ENCODE measurements at regions not wholly inside any gene's neighbourhood (a gene's known extent, or its start where the extent isn't known, plus 50 kb on each side); places are given as distances from the start of the nearest gene placed in this dataset.

DNA sequence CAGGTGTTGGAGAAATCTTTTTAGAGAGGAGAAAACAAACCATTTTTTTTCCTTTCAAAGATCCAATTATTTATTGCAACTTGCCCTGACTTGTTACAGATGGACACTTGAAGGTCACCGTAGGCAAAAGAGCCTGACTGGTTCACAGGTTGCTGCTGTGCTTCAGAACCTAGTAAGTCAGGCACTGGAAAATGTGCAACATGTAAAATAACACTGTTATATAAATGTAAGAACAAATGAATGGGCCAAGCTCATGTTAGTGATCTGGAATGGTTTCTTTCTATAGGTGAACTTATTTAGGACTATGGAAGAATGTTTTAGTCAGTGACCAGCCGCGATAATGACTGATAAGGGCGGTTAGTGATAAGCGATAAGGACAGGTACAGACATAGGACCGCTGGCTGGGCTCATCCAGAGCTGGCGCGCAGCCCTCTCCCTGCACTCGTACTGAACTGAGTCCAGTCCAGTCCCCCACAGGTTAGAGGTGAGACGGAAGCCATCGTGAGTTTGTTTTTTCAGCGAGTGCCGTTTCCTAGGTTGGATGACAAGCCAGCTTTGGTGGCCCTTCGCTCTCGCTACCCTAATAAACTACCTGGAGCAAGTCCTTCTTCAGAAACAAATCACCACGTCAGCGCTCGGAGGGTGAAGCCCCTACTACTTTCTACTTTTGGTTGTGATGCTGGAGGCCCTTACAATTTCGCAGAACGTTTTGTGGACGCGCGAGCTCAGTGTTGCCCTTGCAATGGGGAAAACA is 94.4 kb upstream of the PRDM1 start:
- no peak for DNase-seq (ENCODE audit: low spot score)

DNA sequence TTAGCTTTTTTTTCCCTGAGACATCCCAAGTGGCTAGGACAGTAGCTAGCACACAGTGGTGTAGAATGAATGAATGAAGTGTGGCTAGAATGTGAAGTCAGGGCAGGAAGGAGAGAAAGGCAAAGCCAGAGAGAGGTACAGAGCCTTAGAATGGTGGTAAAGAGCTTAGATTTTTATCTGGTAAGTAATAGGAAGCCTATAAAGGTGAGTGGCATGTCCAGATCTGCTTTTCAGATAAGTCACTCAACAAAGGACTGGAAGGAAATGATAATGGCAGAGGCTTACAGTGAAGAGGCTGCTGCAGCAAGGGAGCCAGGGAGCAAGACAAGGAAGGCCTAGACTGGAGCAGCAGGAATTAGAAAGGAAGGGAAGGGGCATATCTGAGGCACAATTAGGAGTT is 96.0 kb upstream of the PRDM1 start:
- DNase-seq (ENCODE audit: low spot score), result no peak

DNA sequence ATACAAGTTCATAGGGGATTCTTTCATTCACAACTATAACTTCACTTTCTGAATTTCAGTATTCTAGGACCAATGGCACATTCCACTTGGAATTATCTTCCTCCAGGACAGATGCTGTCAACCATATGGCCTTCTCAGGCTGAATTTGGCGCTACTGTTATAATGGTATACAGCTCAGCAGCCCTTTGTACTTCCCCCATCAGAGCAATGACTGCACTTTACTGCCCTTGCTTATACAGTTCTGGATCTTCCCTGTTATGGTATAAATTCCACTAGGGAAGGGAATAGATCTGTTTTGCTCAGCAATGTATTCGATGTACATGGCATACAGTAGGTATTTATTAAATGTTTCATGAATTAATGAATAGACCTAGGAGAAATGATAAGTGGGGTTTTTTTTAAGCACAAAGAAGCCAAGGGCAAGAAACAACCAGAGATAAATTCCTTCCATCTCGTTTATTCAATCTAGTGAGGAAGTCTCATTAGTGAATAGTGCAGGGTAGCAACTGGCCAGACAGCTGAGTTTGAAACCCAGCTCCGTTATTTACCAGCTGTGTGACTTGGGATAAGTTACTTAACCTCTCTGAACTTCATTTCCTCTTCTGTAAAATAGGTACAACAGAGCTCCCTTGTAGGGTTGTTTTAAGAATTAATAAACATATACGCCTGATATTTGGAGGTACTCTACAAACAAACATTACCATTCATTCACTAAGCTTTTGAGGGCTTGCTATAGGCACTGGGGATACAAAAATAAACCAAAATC is 97.1 kb upstream of the PRDM1 start:
- no peak for DNase-seq (ENCODE audit: low spot score)

DNA sequence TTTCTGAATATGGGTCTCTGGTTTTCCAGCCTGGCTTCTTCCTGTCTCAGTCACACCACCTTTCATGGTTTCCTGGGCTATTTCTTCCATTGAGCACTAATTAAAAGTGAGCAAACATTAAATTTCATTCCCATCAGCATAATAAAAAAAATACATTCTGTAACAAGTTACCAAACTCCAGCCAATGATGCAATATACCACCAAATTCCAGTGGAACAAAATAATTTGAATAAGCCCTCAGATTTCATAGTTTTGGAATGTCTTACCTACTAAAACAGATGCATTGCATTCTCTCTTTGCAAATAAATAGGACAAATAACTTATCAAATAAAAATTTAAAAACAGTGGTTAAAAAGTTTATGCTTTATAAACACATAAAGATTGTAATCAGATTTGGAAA is 97.8 kb upstream of the PRDM1 start:
- DNase-seq (ENCODE audit: low spot score), result no peak

DNA sequence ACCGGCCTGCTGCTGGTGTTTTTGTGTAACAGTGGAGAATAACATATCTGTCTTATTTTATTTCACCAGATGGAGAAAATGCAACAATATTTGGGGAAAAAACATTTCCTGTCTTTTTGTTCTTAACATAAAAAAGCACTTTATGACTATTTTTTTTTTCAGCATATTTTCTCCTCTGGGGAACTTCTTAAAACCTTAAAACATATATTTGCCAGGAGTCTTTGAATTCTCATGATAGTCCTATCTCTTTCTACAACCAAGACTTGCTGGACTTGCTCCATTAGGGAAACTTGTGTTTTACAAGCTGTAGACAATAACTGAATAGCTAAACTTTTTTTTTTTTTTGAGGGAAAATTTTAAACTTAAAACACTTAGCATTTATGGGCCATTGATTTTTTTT is 98.6 kb upstream of the PRDM1 start:
- DNase-seq (ENCODE audit: low spot score), result no peak

DNA sequence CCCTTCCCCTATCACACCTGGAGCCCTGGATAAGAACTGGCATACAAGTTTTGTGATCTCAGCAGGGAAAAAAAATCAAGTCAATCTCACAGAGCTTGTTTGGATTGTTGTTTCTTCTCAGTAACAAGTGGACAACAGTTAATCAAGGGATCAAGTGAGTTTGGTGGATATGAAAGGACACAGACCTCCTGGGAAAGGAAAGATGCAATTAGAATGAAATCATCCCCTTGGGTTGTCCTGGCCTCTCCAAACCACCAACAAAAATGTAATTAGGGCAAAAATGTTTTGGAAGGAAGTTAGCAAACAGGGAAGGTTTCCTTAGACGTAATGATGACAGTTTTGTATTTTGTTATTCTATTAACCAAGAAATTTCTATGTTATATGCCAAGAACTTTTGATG is 99.1 kb upstream of the PRDM1 start:
- DNase-seq (ENCODE audit: low spot score), result no peak

DNA sequence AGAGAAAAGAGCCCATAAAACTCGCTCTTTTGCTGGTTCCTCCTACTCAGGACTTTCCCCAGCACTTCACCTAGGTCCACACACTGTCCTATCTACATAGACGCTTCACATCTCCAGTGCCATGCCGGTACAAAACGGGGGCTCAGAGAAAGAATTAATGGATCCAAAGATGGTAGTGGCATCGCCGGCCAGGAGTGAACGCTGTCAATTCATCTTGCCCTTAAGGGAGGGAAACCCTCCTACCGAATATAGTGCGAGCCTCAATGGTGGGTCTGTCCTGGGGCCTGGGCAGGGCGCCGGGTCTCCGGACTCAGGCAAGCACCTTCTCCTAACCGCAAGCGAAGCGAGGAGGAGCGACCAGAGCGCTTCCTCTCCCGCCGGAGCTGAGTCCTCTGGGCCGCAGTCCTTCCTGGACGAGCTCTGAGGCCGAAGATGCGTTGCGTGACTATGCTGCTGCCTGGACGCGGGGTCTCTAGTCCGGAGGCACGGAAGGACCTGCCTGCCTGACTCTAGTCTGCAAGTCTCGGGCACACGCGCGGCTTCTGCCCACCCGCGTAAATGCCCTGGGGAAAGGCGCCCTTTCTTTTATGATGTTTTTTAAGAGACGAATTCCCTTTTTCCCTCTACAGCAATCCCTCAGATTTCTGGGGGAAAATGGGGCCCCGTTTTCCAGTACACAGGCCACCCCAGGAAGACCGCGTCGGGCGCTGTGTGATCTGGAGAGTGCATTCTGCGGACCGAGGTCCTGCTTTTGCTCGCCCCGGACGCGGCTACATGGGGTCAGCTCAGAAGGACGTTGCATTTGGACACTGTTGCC is 100.1 kb upstream of the PRDM1 start:
- no peak for DNase-seq (ENCODE audit: low spot score)

DNA sequence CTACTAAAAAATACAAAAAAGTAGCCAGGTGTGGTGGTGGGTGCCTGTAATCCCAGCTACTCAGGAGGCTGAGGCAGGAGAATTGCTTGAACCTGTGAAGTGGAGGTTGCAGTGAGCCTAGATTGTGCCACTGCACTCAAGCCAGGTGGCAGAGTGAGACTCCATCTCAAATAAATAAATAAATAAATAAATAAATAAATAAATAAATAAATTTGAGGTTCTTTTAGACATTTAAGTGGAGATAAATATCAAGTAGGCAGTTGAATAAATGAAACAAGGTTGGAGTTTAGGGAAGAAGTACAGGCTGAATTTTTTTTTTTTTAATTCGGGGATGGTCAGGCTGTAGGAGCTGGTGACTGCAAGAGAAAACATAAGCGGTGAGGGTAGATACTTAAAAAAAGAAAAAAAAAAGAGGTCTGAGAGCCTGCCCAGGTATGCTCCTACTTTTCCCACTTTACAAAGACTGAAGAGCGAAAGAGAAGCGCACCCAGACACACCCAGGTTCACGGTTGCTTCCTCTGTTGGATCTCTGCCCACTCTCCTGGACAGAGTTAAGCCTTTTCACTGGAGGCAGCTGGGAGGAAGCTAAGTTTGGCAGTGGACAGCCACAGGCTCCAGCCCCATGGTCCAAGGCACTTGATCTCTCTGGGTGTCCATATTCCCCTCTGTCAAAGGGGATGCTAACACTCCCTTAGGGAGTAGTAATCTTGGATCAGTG is 100.9 kb upstream of the PRDM1 start:
- DNase-seq (ENCODE audit: low spot score), result no peak

DNA sequence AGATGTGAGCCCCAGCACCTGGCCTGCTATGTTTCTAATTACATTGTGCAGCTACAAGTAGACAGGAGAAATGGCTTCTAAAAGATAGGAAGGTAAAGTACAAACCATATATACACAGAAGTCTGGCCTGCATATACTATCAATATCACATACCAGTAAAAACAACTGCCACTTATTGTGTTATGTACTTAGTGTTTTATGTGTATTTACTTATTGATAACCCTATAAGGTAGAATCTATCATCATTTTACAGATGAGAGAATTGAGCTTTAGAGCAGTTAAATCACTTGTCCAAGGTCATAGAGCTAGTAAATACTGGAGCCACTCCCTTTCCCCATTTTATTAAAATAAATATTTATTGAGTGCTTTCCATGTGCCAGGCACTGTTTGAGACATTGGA is 102.4 kb upstream of the PRDM1 start:
- DNase-seq (ENCODE audit: low spot score), result no peak

DNA sequence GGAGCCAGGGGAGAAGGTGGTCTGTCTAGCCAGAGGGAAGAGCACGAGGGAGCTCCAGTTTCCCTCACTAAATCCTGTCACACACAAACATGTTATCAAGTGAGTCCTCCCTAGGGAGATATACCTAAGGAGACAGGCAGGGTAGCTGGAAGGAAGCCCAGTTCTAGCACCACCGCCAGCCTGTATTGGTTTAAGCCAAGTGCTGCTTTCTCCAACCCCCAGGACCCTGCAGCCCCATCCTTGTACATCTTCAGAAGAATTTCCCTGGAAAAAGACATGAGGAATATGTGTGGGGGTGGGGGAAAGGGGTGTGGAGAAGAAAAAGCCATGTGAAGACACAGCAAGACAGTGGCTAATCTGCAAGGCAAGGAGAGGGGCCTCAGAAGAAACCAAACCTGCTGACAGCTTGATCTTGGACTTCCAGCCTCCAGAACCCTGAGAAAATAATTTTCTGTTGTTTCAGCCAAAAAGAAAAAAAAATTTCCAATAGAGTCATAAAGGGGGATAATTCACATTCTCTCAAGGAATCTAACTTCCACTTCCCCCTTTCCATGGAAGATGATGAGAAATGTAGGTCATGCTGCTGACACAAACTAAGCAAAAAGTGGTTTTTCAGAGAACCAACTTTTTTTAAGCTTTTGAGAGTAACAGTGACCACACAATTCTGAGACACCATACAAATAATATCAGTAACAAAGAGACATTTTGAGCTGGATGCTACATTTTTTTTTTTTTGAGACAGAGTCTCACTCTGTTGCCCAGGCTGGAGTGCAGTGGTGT is 103.2 kb upstream of the PRDM1 start:
- no peak for DNase-seq (ENCODE audit: low spot score)

DNA sequence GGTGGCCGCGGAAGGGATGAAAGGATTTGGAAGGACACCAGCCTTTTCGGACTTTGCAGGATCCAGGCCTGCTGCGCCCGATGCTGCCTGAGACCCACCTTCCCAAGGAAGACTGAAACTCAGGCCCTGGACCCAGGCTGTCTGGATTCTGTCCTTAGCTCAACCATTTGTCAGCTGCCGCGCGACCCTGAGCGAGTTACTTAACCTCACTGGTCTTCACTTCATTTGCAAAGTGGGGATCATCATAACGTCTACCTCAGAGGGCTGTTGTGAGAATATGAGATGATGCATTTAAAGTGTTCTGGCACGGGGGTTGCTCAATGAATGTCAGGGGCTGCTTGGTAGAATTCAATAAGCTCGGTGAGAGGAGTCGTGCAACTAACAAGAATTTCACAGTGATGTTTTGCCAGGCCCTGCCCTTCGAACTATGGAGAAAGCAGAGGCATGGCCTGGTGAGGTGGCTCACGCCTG is 104.2 kb upstream of the PRDM1 start:
- no peak for DNase-seq (ENCODE audit: low spot score)

DNA sequence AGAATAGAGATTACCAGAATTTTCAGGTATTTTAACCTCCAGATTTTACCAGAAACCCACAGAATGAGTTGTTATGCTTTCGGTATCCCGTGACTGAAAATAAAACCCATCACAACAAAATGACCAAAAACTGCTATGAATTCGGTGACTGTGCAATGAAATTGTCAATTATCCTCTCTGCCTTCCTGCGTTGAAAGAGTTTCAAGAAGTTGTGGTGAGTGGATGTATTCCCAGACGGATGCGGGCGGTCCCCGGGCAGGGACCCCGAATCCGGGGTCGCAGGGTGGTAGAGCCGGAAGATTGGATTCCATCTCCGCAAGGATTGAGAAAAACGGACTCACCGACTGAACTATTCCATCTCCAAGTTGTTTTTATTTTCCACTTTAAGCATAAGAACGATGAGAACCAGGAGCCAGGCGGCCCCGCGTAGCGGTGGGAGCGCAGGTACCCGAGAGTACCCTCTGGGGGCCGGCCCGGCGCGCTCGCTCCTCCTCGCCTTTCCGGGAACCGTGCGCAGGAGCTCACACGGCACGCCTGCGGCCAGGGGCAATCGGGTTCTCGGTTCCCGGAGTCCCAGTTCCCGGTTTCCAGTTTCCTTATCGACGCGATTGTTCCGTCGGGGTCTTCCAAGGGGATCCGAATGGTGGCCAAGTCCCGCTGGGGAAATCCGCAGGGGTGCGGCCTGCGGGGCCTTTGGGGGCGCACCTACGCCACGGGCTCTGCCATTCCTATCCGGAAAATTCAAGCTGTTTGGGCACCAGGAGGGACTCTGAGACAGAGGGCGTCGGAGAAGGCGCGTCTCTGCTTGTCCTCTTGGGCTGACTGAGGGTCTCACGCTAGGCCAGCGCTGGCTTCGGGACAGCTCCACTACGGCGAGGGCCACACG is 104.9 kb upstream of the PRDM1 start:
- DNase-seq (ENCODE audit: low spot score), result no peak

DNA sequence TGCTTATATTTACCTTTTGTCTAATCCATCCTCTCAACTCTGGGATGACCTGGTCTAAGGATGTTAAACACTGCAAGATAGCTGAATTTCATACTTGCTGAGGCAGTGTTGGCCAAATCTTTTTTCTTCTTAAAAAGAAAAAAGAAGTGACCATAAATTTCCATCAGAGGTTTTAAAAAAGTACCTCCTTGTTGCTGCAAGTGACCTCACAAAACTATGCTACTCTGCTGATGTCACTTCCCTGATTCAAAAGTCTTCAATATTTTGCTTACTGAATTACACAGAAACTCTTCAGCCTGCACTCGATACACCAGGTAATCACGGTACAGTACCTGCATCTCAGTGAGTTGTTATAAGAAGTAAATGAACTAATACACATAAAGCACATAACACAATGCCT is 107.2 kb upstream of the PRDM1 start:
- DNase-seq (ENCODE audit: low spot score), result no peak

DNA sequence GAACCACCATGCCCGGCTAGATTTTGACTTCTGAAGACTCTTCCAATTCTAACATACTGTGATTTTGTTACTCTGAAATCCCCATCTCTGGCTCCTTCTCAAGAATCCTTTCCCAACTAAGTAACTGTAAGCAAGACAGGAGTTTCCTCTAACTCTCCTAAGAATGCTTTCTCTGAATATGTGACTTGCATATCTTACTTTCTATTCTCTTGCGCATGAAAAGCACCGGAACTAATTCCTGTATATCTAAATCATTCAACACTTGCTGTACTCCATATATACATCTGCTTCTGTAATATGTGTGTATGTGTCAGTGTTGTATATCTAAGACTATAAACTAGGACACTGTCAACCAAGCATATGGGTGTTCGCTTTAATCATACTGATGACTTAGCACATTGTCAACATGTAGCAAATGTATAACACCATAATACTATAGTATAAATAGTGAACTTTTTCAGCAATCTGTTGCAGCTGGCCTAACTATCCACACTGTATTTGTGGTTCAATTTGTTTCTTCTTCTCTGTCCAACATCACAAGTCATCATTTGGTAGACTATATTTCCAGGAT is 108.1 kb upstream of the PRDM1 start:
- no peak for DNase-seq (ENCODE audit: low spot score)

DNA sequence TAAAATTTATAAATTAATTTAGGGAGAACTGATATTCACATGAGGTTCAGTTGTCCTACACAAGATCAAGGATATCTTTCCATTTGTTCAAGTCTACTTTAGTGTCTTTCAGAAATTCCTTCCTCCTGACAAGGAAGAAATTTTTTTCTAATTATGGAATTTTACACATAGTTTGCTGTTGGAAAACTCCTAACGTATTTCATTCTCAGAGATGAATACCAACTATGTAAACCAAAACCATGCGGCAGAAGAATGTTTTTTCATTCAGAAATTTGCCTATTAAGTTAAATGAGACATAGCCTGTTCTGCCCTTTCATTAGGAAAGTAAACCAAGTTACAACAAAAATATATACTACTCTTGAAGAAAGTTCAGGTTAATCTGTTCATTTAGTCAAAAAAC is 111.2 kb upstream of the PRDM1 start:
- DNase-seq (ENCODE audit: low spot score), result no peak

DNA sequence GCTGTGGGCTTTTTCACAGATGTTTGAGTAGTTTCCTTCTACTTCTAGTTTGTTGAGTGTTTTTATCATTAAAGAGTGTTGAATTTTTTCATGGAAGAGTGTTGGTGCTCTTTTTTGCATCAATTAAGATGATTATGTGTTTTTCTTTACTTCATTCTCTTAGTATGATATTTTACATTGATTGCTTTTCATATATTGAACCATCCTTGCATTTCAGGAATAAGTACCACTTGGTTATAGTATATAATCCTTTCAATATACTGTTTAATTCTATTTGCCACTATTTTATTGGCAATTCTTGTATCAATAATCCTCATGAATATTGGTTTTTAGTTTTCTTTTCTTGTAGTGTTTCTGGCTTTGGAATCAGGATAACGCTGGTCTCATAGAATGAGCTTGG is 113.7 kb upstream of the PRDM1 start:
- DNase-seq (ENCODE audit: low spot score), result no peak

DNA sequence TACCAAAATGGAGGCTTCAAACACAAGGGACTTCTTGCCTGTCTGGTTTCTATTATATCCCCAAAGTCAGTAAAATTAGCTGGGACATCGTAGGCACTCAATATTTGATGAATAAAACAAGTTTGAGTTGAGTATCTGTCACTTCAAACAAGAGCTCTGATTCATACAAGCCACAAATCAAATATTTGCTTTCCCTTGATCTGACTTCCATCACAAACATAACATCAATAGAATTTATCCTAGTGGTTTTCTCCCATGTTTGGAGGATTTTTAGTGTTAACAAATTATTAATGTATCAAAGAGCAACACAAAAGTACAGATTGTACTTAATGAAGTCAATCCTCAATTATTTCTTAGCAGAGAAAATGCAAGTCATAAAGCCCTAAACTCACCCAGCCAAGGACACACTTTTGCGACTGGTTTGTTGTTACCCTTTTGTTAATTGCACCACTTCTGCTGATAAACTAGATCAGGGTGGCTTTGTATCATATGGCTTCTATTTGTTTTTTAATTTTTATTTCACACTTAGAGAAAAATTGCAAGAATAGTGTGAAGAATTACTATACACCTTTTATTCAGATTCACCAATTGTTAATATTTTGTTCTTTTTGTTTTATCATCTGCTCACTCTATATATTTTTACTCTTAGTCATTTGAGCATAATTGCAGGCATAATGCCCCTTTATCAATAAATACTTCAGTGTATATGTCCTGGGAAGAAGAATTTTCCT is 117.4 kb upstream of the PRDM1 start:
- DNase-seq (ENCODE audit: low spot score), result no peak

DNA sequence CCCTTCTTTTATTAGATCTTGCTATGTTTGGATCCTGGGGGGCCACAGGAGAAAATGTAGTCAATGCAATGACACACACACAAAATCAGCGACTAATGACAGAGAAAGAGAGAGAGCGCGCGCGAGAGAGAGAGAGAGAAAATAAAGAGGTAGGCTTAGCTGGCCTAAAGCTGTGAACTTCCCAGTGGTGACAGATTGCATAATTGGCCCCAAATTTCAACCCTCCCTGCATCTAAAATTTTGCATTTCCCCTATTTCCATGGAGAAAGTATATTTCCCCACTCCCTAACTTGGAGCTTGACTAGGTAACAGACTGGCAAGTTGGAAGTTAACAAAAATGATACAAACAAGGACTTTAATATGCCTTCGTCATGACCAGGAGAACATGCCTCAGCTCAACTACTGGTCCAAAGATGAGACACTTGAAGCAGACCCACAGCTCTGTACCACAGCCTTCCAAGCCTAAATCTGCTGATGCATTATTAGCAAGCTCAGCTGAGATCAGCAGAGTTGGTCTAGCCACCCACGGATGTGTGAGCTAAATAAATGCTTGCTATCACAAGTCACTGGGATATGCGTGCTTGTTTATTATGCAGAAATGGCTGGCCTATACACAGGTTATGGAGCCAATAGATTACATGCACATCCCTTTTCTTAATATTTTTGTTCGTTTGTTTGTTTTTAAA is 118.1 kb upstream of the PRDM1 start:
- DNase-seq (ENCODE audit: low spot score), result no peak

DNA sequence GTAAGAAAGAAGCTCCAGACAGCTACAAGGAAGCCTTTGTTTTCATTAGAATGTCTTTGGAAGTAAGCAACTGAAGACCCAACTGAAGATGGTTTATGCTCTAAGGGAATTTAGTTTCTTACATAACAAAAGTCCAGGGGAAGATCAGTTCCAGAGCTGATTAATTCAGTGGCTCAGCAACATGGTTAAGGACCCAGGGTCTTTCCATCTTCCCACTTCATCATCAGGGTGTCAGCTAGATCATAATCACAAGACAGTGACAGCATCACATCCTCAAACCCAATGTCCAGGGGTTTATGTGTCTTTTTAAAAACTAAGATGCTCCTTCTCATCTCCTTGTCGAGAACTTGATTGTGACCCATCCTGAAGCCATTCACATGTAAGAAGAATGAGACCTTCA is 119.7 kb upstream of the PRDM1 start:
- no peak for DNase-seq (ENCODE audit: low spot score)
